RKO (cell line): ENCODE measurements at regions not wholly inside any gene's neighbourhood (a gene's known extent, or its start where the extent isn't known, plus 50 kb on each side); places are given as distances from the start of the nearest gene placed in this dataset.

Experiments
- DNase-seq: peaks from one replicate; pipeline ENCODE4 v3.0.0-alpha.2; 2016; ENCODE audit warnings: low spot score

GRCh38 chr15:46858150-46858549 is 859.2 kb upstream of the SEMA6D start:
- DNase-seq: no peak

GRCh38 chr15:46861796-46862195 is 855.5 kb upstream of the SEMA6D start:
- no peak for DNase-seq

GRCh38 chr15:46865155-46865554 is 852.1 kb upstream of the SEMA6D start:
- DNase-seq: no peak

GRCh38 chr15:46872286-46872980 is 844.9 kb upstream of the SEMA6D start:
- no peak for DNase-seq

GRCh38 chr15:46872981-46873330 is 844.3 kb upstream of the SEMA6D start:
- DNase-seq: no peak

DNA sequence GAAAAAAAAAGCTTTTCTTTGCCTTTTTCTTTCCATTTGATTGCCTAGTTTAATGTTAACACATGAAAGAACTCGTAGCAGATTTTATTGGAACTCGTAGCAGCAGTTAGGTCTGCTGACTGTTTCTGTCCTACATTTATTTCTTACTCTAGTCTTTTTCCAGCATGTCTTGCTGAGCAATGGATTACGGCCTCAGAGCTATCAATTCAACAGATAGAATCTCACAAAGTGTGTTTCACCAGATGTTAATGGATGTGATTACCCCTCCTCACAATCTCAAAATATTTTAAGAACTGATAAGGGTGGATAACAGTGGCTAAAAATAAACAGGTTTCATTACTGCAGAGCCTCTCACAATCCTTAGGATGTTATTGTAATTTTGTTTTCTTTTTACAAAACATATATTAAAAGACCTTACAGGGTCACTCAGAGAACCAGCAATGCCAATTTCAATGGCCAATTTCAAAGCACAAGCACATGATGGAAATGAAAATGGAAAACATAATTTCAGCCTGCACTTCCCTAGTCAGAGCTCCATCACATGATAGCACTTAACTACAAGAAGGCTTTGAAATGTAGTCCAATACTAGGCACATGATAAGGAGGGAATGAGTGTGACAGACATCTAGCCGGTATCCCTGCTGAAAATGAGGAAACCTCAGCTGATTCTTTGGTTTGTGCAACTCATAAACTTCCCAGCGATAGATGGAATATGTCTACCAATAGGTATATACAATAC is 838.1 kb upstream of the SEMA6D start:
- DNase-seq: no peak

DNA sequence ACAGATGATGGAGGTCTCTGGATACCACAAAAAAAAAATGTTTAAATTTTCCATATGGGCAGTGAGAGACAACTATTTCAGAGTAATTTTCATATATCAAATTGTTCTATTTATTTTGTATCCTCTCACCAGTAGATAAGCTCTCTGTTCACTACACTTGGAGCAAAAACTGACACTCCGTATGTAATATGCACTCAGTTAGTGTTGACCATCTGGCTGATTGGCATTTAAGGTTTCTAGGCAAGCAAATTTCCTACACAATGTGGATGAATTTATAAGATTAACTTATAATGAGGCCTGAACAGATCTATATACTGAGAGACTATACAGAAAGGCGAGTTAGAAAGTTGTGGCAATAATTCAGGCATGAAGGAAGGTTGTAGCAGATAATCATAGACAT is 836.5 kb upstream of the SEMA6D start:
- no peak for DNase-seq

DNA sequence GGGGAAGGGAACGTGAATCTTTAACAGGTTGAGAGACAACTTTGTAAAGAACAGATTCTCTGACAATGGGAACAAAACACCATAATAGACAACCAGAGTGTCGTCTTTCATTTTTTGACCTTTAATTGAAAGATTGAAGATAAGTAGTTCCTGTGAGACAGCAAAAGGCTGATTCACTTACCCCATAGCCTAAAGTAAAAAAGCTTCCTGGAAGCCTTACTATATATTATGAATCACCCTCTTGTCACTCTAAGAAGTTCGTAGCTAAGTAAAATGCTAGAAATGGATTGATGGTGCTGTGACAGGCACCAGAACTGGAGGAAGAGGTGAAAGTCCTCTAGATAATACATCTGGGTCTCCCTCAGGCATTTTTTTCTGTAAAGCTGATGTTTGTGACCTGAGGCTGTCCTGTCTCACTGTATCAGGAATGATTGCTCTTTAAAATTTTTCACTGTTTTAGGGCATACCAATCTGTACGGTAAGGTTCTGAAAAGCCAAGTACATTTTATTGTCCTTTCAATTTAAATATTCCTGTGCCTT is 824.6 kb upstream of the SEMA6D start:
- DNase-seq: peak; percentile 43

GRCh38 chr15:46894644-46895043 is 822.7 kb upstream of the SEMA6D start:
- no peak for DNase-seq

DNA sequence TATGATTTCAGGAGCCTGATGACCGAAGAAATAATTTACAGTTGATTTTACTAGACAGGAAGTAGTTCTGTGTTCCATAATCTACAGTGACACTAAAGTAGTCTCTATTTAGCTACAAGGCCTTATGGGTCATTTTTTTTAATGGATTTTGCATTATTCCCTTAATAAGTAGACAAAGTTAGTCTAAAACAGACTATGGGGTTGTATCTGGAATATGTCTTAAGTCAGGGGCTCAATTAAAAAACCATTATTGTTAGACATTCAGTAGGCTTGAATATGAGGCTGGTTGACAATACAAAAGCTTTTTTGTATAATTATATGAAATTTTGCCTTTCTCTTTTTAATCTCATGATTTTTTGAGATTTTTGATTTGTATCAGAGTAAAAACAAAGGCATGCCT is 820.0 kb upstream of the SEMA6D start:
- DNase-seq: no peak

GRCh38 chr15:46901001-46901400 is 816.3 kb upstream of the SEMA6D start:
- peak; percentile 12 for DNase-seq

DNA sequence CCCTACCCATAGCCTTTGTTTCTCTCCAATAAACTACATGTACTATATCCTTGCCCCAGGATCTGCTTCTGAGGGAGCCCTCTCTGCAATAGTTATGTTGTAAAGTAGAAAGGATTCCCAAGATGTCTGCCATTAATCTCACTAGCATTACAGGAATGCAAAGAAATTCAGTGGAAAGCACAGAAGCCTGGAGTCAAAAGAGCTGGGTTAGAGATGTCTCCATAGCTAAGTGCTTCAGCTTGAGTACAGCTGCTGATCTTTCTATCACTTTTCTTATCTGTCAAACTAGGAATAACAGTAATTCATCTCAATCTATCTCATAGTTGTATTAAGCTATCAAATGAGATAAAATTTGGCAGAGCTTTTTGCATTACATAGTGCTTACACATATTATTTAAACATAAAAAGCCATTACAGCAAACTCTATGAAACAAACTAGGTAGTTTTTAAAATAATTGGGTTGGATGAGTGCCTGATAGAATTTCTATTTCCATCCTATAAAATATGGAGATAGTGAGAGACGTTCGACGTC is 799.5 kb upstream of the SEMA6D start:
- no peak for DNase-seq

DNA sequence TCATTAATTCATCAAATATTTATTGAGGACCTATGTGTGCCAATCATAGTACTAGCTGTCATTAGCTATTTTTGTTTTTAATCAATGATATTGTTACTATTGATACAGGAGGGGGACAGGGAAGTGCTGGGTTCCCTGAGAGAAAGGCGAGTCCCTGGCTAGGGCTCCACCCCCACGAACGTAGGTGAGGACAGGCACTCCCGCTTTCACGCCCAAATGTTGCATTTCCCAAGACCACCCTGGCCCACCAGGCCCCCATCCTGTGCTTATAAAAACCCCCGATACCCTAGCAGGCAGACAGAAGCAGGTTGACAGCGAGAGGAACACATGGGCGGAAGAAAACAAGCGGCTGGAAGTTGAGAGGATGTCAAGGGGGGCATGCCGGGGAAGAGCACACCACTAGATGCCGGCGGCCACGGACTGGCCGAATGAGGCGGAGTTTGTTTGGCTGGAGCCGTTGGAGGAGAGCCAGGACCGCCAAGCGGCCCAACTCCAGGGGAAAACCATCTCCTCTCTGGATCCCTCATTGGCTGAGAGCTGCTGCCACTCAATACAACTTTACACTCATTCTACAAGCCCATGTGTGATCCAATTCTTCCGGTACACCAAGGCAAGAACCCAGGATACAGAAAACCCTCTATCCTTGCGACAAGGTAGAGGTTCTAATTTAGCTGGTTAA is 798.7 kb upstream of the SEMA6D start:
- no peak for DNase-seq

GRCh38 chr15:46921891-46922290 is 795.4 kb upstream of the SEMA6D start:
- DNase-seq: no peak

GRCh38 chr15:46930426-46930825 is 786.9 kb upstream of the SEMA6D start:
- DNase-seq: no peak

DNA sequence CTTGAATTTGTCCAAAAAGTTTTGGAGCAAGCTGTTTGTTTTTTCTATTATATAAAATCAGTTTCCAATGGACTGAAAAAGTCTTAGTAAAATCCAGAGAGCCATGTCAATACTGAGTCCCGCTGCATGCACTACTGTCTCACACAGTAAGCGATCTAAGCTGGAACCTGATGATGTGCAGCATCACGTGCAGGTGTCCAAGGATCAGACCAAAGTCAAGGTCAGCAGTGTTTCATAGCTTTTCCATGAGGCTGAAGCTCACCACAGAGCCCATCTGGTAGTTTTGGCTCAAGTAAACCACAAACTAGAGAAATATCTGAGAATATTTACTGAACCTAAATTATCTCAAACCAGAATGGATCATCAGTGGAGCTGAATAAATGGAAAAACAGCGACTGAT is 784.0 kb upstream of the SEMA6D start:
- DNase-seq: no peak

DNA sequence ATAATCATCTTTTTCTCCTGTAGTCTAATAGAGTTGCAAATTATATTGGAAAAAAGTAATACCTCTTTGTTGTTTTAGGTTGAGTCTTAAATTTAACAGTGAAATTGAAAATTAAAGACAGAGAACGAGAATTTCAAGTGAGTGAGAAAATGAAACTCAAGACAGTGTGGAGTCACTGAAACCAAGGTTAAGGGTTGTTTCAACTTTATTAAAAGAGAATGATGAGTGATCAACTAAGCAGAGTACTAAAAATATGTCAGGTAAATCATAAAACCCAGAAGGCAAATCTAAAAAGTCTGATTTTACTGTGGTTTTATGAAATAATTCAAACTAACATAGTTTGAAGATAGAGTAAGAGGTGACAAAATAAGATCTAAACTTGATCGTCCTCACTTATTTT is 782.5 kb upstream of the SEMA6D start:
- DNase-seq: no peak

GRCh38 chr15:46938169-46938568 is 779.1 kb upstream of the SEMA6D start:
- DNase-seq: no peak

DNA sequence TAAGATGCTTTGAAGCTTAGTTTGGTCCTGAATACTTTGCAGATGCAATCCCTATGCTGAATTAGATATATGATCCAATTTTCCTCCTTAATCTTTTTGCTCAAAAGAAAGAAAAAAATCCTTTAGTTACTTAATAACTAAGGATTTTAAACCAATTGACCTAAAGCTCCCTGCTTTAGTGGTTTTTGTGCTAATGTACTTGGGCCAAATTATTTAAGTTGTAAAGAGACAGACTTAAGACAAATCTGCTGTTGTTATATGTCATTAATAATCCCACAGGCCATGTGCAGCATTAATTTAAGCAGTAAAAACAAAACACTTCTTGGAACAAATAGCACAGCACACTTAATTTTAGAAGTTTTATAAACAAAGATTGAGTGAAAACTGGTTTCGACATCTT is 776.1 kb upstream of the SEMA6D start:
- no peak for DNase-seq

DNA sequence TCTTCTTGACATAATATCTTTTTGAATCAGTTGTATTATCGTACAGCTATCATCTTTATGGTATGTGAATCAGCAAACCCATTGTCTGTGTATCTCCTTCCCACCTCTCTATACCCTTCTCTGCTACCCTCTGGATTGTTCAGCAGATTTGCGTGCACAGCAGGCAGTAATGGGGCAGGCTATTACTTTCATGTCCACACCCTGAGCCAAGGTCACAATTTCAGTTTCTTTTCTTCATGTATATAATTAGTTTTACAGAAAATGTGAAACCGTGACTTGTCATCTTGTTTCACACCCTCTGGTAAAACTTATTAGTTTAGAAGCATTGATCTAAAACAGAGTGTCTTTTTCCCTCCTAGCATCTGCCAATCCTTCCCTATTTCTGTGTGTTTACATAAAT is 770.4 kb upstream of the SEMA6D start:
- no peak for DNase-seq

GRCh38 chr15:46955576-46955975 is 761.7 kb upstream of the SEMA6D start:
- no peak for DNase-seq

DNA sequence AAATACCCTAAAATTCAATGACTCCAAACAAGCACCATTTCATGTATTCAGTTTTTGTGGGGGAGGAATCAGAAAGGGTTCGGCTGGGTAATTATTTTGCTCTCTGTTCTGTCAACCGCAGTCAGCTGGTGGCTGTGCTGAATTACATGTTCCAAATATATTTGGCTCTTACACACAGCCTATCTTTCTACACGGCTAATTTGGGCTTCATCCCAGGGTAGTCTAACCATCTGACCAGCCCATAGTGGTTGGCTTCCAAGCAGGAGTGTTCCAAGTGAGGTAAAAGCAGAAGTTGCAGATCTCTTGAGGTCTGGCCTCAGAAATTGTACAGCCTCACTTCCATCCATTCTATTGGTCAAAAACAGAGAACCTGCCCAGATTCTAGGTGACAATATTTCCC is 760.8 kb upstream of the SEMA6D start:
- DNase-seq: no peak

GRCh38 chr15:46956881-46957280 is 760.4 kb upstream of the SEMA6D start:
- no peak for DNase-seq
